Spleen (tissue), 11 donors: ENCODE measurements at regions not wholly inside any gene's neighbourhood (a gene's known extent, or its start where the extent isn't known, plus 50 kb on each side); places are given as distances from the start of the nearest gene placed in this dataset.

ENCODE experiments used
- DNase-seq: peaks from one replicate; pipeline ENCODE4 v3.0.0-alpha.2; 2020
- H3K27ac ChIP-seq, 8 donors: fragments of 200-600 bp; sonication (generic) in 7 of 8; 1 replicate in 4 of 8; 2 replicates in 4 of 8; pipeline versions ENCODE4 v1.5.0 to v1.8.0; 2016 to 2021; ENCODE audit warnings: inconsistent platforms in 4 of 8, mild to moderate bottlenecking in 4 of 8, moderate library complexity in 1 of 8
- H3K27me3 ChIP-seq, 7 donors: fragments of 200-600 bp; sonication (generic) in 6 of 7; replicated peaks in 1 of 7; 1 replicate in 4 of 7; 2 replicates in 3 of 7; pipeline versions ENCODE4 v1.5.0 to v1.8.0; 2016 to 2021; ENCODE audit warnings: inconsistent platforms in 3 of 7, mild to moderate bottlenecking in 1 of 7
- H3K36me3 ChIP-seq, 6 donors: fragments of 200-600 bp; sonication (generic) in 5 of 6; 1 replicate in 4 of 6; 2 replicates in 2 of 6; pipeline versions ENCODE4 v1.5.0 to v1.8.0; 2016 to 2021; ENCODE audit warnings: inconsistent platforms in 2 of 6
- H3K4me1 ChIP-seq, 6 donors: fragments of 200-600 bp; sonication (generic) in 5 of 6; 1 replicate in 3 of 6; 2 replicates in 3 of 6; pipeline versions ENCODE4 v1.5.0 to v1.8.0; 2016 to 2021; ENCODE audit warnings: inconsistent platforms in 3 of 6
- H3K4me3 ChIP-seq, 8 donors: fragments of 200-600 bp; sonication (generic) in 7 of 8; 1 replicate in 4 of 8; 2 replicates in 4 of 8; pipeline versions ENCODE4 v1.5.0 to v1.8.0; 2016 to 2021; ENCODE audit warnings: inconsistent platforms in 4 of 8, mild to moderate bottlenecking in 4 of 8, moderate library complexity in 2 of 8
- H3K9me3 ChIP-seq, 8 donors: fragments of 200-600 bp; sonication (generic) in 7 of 8; 1 replicate in 4 of 8; 2 replicates in 4 of 8; pipeline versions ENCODE4 v1.5.0 to v1.8.0; 2016 to 2021; ENCODE audit warnings: inconsistent platforms in 4 of 8
- CTCF ChIP-seq, 11 experiments: fragments of 200-600 bp in 7 of 11; fragments of 450-650 bp in 4 of 11; sonication (generic) in 4 of 11; IDR thresholded peaks in 8 of 11; conservative IDR thresholded peaks in 3 of 11; 1 replicate in 7 of 11; 2 replicates in 4 of 11; pipeline versions ENCODE4 v1.4.0 to v1.8.0; 2016 to 2021; ENCODE audit warnings: antibody characterized with exemption in 11 of 11, inconsistent platforms in 4 of 11, mild to moderate bottlenecking in 1 of 11
- POLR2A ChIP-seq, 3 donors: fragments of 450-650 bp; IDR thresholded peaks; one replicate each; pipeline ENCODE4 v1.5.1; 2017; ENCODE audit warnings: antibody characterized with exemption in 3 of 3, mild to moderate bottlenecking in 1 of 3
- POLR2AphosphoS5 ChIP-seq, 3 donors: sonication (generic); formaldehyde crosslinking; IDR thresholded peaks; one replicate each; pipeline ENCODE4 v1.5.1; 2017; ENCODE audit warnings: antibody characterized with exemption in 3 of 3
- WGBS, 5 donors: extraction: QIAGEN DNeasy Blood & Tissue Kit in 3 of 5; methylation state at CpG; one replicate each; pipeline versions ENCODE4 v1.1.5 to v1.1.7; 2013 to 2018; 5-methylcytosine and 5-hydroxymethylcytosine counted together
- intact Hi-C: fragments of 100-400 bp; cut with DNase I; formaldehyde crosslinking; loops from one replicate; pipeline ENCODE4 v1.15.0; 2023; ENCODE audit warnings: low total_unique reads
- donor health status: healthy with polysubstance abuse.
- donor health status: DM: no; HTN: no; CAD: no; lungs with moderate emphysema.
- donor health status: DM: no; HTN: no; CAD: no.
- donor health status: Bipolar disorder and iron deficiency.
- donor health status: healthy.
- donor health status: DM: no; HTN: no; CAD: no.
- donor health status: DM: yes; HTN: yes; CAD: no.

DNA sequence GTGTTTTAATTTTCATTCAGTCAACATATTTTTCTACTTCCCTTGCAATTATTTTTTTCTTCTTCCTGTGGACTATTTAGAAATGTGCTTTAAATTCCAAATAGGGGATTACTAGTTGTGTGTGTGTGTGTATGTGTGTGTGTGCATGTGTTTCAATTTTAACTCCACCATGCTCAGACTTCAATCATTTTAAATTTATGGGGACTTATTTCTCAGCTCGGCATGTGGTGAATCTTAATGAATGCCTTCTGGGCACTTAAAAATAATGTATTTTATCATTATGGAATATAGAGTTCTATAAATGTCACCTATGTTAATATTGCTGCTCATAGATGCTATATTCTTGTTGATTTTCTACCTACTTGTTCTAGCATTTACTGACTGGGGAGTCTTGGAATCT is 465.6 kb upstream of the PRKX start:
- no peak overlapping the region for H3K27ac ChIP-seq
- H3K9me3 ChIP-seq, result peaks cover 0 to 4% (median 0%) of the 10 kb centered on the region in 8 donors
- no peak for TF ChIP-seq POLR2A (IDR thresholded peaks at IDR 0.05)
- no peak for TF ChIP-seq CTCF (IDR thresholded peaks at IDR 0.05 in 8 of 11, conservative IDR thresholded peaks at IDR 0.05 in 3 of 11)
- TF ChIP-seq POLR2AphosphoS5 (IDR thresholded peaks at IDR 0.05), result no peak
- intact Hi-C loops, result no loop called here
- H3K4me3 ChIP-seq, result no peak overlapping the region
- H3K27me3 ChIP-seq, result no peaks in the 10 kb centered on the region
- no peaks in the 10 kb centered on the region for H3K4me1 ChIP-seq
- WGBS, 5 donors, result 58 to 82% (median 76%) methylated on average over 1 of the region's 1 CpG
- H3K36me3 ChIP-seq, result no peaks in the 10 kb centered on the region
- no peak for DNase-seq

DNA sequence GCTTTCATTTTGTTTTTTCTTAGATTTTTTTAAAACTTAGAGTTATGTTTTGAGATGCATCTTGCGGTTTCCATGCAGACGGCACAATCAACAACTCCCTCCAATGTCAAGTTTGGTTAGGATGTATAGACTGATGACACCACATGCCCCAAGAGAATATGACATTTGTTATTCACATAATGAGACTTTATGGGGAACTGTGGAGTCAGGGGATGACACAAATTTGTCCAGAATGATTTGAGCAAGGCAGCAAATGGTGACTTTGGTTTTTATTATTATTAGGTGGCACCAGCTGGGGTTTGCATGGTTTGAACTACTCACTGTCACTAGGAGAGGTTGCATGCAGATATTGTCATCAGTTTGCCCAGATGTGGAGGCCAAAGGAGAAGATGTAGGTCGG is 461.8 kb upstream of the PRKX start:
- Histone ChIP-seq H3K27ac (no peak overlapping the region), H3K4me3 (no peak overlapping the region), H3K36me3 (no peaks in the 10 kb centered on the region), H3K27me3 (no peaks in the 10 kb centered on the region), H3K4me1 (no peaks in the 10 kb centered on the region), H3K9me3 (peaks cover 0 to 4% (median 0%) of the 10 kb centered on the region in 8 donors)
- DNase-seq, result no peak
- 80 to 96% (median 90%) methylated on average over 3 of the region's 3 CpGs for WGBS, 5 donors
- TF ChIP-seq CTCF (IDR thresholded peaks at IDR 0.05 in 8 of 11, conservative IDR thresholded peaks at IDR 0.05 in 3 of 11) (no peak), POLR2A (IDR thresholded peaks at IDR 0.05) (no peak), POLR2AphosphoS5 (IDR thresholded peaks at IDR 0.05) (no peak)
- intact Hi-C loops, result no loop called here

DNA sequence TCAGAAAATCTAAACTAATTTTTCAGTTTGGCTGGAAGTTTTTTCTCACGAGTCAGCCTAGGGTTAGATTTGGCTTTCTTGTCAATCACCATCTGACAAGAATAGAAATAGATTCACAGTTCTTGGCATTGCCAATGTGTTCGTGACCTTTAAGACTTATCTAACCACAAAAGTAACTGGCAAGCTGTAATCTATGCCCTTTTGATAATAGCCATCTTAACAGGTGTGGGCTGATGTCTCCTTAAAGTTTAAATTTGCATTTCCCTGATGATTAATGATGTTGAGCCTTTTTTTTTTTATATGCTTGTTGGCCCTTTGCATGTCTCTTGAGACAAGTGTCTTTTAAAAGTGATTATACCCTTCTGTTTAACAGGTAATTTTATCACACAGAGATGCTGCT is 460.3 kb upstream of the PRKX start:
- Histone ChIP-seq H3K4me1 (no peaks in the 10 kb centered on the region), H3K9me3 (peaks cover 0 to 4% (median 0%) of the 10 kb centered on the region in 8 donors), H3K27ac (no peak overlapping the region), H3K4me3 (no peak overlapping the region), H3K36me3 (no peaks in the 10 kb centered on the region), H3K27me3 (no peaks in the 10 kb centered on the region)
- no peak for TF ChIP-seq CTCF (IDR thresholded peaks at IDR 0.05 in 8 of 11, conservative IDR thresholded peaks at IDR 0.05 in 3 of 11)
- TF ChIP-seq POLR2AphosphoS5 (IDR thresholded peaks at IDR 0.05), result no peak
- TF ChIP-seq POLR2A (IDR thresholded peaks at IDR 0.05), result no peak
- 67 to 85% (median 80%) methylated on average over 2 of the region's 2 CpGs for WGBS, 5 donors
- DNase-seq, result no peak
- intact Hi-C loops, result no loop called here

GRCh38 chrX:4151798-4152197 is 438.3 kb upstream of the PRKX start:
- Histone ChIP-seq H3K36me3 (no peaks in the 10 kb centered on the region), H3K27me3 (no peaks in the 10 kb centered on the region), H3K4me1 (no peaks in the 10 kb centered on the region), H3K27ac (no peak overlapping the region), H3K4me3 (no peak overlapping the region), H3K9me3 (peaks cover 0 to 14% (median 0%) of the 10 kb centered on the region in 8 donors)
- WGBS, 5 donors, result 62 to 77% (median 66%) methylated on average over 4 of the region's 4 CpGs
- no peak for TF ChIP-seq POLR2A (IDR thresholded peaks at IDR 0.05)
- no peak for TF ChIP-seq POLR2AphosphoS5 (IDR thresholded peaks at IDR 0.05)
- TF ChIP-seq CTCF (IDR thresholded peaks at IDR 0.05 in 8 of 11, conservative IDR thresholded peaks at IDR 0.05 in 3 of 11), result no peak
- intact Hi-C loops, result no loop called here
- no peak for DNase-seq
